Right lobe of liver (tissue), 6 donors: ENCODE measurements at regions not wholly inside any gene's neighbourhood (a gene's known extent, or its start where the extent isn't known, plus 50 kb on each side); places are given as distances from the start of the nearest gene placed in this dataset.

Experiments
- ATAC-seq, 4 donors: fragments of 200-7000 bp; cut with Tn5 transposase; one replicate each; pipeline ENCODE4 v1.9.1; 2020; ENCODE audit warnings: mild to moderate bottlenecking in 4 of 4, moderate library complexity in 4 of 4
- DNase-seq, 3 donors: peaks; one replicate each; pipeline ENCODE4 v3.0.0-alpha.2; 2020
- H3K27ac ChIP-seq, 3 donors: fragments of 200-600 bp; one replicate each; pipeline ENCODE4 v1.8.0; 2022
- H3K27me3 ChIP-seq, 2 donors: fragments of 200-600 bp; one replicate each; pipeline ENCODE4 v1.8.0; 2022
- H3K36me3 ChIP-seq, 4 donors: fragments of 200-600 bp; sonication (generic) in 1 of 4; one replicate each; pipeline versions ENCODE4 v1.5.1 to v1.8.0; 2017 to 2022; ENCODE audit warnings: control low read depth in 1 of 4
- H3K4me1 ChIP-seq, 4 donors: fragments of 200-600 bp; sonication (generic) in 1 of 4; one replicate each; pipeline versions ENCODE4 v1.5.1 to v1.8.0; 2017 to 2022; ENCODE audit warnings: control low read depth in 1 of 4
- H3K4me3 ChIP-seq, 3 donors: fragments of 200-600 bp; one replicate each; pipeline ENCODE4 v1.8.0; 2022
- H3K9me3 ChIP-seq, 4 donors: fragments of 200-600 bp; sonication (generic) in 1 of 4; one replicate each; pipeline versions ENCODE4 v1.5.1 to v1.8.0; 2017 to 2022; ENCODE audit warnings: control low read depth in 1 of 4
- POLR2A ChIP-seq: fragments of 450-650 bp; IDR thresholded peaks from one replicate; pipeline ENCODE4 v1.6.1; 2017; ENCODE audit warnings: antibody characterized with exemption, mild to moderate bottlenecking
- WGBS: methylation state at CpG from one replicate; pipeline ENCODE4 v1.1.6; 2018; ENCODE audit warnings: low coverage, low lambda C conversion rate; ENCODE audit not compliant: insufficient coverage; ENCODE audit errors: missing lambda C conversion rate; 5-methylcytosine and 5-hydroxymethylcytosine counted together
- intact Hi-C, 2 donors: fragments of 100-400 bp; cut with DNase I; formaldehyde crosslinking; loops; one replicate each; pipeline versions ENCODE4 v1.11.2 to v1.14.1; 2022
- TF ChIP-seq, protein P1 (sequence below), 4 donors: fragments of 200-600 bp in 3 of 4; fragments of 450-650 bp in 1 of 4; IDR thresholded peaks; one replicate each; pipeline versions ENCODE4 v1.5.1 to v1.8.0; 2016 to 2022; ENCODE audit warnings: antibody characterized with exemption in 4 of 4, mild to moderate bottlenecking in 2 of 4
- donor health status: DM: no; HTN: yes; CAD: no.
- donor health status: DM: no; HTN: no; CAD: no.
- donor health status: DM: no; HTN: no; CAD: no.
- donor health status: DM: no; HTN: yes; CAD: no.
- donor health status: DM: no; HTN: yes; CAD: no.

DNA sequence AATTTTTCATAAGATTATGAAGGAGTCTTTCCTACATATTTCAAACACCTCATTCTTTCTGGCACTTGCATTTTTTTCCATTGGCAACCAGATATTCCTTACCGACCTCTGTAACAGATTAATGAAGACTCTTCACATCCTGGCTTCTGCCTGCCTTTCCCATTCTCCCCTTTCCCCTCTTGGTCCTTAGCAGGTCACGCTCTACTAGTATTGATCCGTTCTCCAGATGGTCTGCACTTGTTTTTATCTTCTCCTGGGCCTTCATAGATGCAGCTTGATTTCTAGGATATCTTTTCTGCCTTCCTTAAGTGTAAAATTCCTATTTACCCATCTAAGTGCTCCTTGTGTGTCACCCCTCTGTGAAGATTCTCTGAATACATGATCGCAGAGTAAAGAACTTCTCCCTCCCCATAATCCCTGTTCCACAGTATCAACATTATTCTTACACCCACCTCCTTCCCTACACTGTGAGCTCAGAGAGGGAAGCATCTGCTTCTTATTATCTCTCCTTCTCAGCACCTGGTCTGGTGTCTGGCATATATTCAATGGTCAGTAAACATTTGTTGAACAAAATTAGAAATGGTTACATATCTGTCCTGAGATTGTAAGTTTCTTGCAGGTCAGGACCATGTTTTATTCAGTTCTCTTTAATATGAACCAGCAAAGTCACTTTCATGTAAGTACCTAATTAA, 654.2 kb downstream of the REEP3 start:
- no peaks in the 10 kb centered on the region for H3K36me3 ChIP-seq
- WGBS: 68% methylated on average over 4 of the region's 4 CpGs
- ATAC-seq: no peak
- H3K4me1 ChIP-seq: no peaks in the 10 kb centered on the region
- no peaks in the 10 kb centered on the region for H3K9me3 ChIP-seq
- H3K4me3 ChIP-seq: no peak overlapping the region
- TF ChIP-seq POLR2A: no peak
- TF ChIP-seq, protein P1, sequence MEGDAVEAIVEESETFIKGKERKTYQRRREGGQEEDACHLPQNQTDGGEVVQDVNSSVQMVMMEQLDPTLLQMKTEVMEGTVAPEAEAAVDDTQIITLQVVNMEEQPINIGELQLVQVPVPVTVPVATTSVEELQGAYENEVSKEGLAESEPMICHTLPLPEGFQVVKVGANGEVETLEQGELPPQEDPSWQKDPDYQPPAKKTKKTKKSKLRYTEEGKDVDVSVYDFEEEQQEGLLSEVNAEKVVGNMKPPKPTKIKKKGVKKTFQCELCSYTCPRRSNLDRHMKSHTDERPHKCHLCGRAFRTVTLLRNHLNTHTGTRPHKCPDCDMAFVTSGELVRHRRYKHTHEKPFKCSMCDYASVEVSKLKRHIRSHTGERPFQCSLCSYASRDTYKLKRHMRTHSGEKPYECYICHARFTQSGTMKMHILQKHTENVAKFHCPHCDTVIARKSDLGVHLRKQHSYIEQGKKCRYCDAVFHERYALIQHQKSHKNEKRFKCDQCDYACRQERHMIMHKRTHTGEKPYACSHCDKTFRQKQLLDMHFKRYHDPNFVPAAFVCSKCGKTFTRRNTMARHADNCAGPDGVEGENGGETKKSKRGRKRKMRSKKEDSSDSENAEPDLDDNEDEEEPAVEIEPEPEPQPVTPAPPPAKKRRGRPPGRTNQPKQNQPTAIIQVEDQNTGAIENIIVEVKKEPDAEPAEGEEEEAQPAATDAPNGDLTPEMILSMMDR (IDR thresholded peaks at IDR 0.05): no peak
- DNase-seq: no peak
- H3K27ac ChIP-seq: no peak overlapping the region
- intact Hi-C loops: no loop called here
- H3K27me3 ChIP-seq: no peaks in the 10 kb centered on the region

DNA sequence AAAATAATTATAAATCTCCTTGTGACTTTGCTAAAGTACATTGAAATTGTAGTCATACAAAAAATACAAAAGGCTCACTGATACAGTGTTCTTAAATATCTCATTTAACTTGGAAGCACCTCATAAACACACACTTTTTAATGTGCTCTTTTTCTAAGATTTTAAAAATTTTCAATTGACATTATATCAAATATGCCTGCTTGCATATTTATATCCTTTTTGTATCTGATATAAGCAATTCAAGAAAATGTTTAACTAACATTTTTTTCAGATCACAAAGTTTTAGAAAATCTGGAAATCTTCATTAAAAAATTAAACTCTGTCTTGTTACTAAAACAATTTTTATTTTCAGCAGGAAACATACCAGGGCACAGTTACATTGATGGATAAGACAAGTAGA, 661.5 kb downstream of the REEP3 start:
- TF ChIP-seq, protein P1 (IDR thresholded peaks at IDR 0.05): no peak
- no peak for TF ChIP-seq POLR2A

DNA sequence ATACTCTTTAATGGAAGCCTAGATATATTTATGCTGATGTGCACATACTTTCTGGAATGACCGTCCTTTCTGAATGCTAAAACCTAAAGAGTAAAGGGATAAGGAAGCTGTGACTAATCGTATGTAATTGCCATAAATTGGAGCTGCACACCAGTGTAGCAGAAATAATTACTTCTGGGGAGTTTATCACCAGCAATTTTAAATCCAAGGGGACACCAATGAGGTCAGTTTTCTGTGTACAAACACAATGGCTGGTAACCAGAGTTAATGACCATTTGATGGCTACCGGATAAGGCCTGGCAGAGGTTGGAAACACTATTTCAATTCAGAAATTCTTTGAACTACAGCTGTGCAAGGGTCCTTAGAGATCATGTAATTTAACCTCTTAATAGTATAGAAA, 670.1 kb downstream of the REEP3 start:
- ATAC-seq: no peak
- no peaks in the 10 kb centered on the region for H3K36me3 ChIP-seq
- H3K27ac ChIP-seq: no peak overlapping the region
- TF ChIP-seq, protein P1 (IDR thresholded peaks at IDR 0.05): no peak
- no peak for TF ChIP-seq POLR2A
- WGBS: 53% methylated on average over 3 of the region's 3 CpGs
- intact Hi-C loops: no loop called here
- no peak for DNase-seq
- H3K4me1 ChIP-seq: no peaks in the 10 kb centered on the region
- H3K4me3 ChIP-seq: no peak overlapping the region
- no peaks in the 10 kb centered on the region for H3K27me3 ChIP-seq
- no peaks in the 10 kb centered on the region for H3K9me3 ChIP-seq

More for the DNA sequence above, 661.5 kb downstream of the REEP3 start:
- H3K9me3 ChIP-seq: no peaks in the 10 kb centered on the region
- no peaks in the 10 kb centered on the region for H3K27me3 ChIP-seq
- intact Hi-C loops: no loop called here
- H3K27ac ChIP-seq: no peak overlapping the region
- H3K4me3 ChIP-seq: no peak overlapping the region
- no peaks in the 10 kb centered on the region for H3K4me1 ChIP-seq
- H3K36me3 ChIP-seq: no peaks in the 10 kb centered on the region
- DNase-seq (no peak), ATAC-seq (no peak)

DNA sequence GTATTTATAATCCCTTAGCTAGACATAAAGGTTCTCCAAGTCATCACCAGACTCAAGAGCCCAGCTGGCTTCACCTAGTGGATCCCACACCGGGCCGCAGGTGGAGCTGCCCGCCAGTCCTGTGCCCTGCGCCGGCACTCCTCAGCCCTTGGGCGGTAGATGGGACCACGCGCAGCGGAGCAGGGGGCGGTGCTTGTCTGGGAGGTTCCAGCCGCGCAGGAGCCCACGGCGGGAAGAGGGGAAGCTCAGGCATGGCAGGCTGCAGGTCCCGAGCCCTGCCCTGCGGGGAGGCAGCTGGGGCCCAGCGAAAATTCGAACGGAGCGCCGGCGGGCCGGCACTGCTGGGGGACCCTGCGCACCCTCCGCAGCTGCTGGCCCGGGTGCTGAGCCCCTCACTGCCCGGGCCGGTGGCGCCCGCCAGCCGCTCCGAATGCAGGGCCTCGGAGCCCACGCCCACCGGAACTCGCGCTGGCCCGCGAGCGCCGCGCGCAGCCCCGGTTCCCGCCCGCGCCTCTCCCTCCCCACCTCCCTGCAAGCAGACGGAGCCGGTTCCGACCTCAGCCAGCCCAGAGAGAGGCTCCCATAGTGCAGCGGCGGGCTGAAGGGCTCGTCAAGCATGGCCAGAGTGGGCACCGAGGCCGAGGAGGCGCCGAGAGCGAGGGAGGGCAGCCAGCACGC, 675.6 kb downstream of the REEP3 start:
- intact Hi-C loops: no loop called here
- no peaks in the 10 kb centered on the region for H3K27me3 ChIP-seq
- 94% methylated on average over 21 of the region's 59 CpGs for WGBS
- H3K4me3 ChIP-seq: no peak overlapping the region
- ATAC-seq (no peak), DNase-seq (peak in 1 of 3 donors; percentile 37)
- TF ChIP-seq, protein P1 (IDR thresholded peaks at IDR 0.05): no peak
- H3K36me3 ChIP-seq: no peaks in the 10 kb centered on the region
- H3K4me1 ChIP-seq: no peaks in the 10 kb centered on the region
- H3K27ac ChIP-seq: no peak overlapping the region
- no peaks in the 10 kb centered on the region for H3K9me3 ChIP-seq
